ENCODE measurements at regions not wholly inside any gene's neighbourhood (a gene's known extent, or its start where the extent isn't known, plus 50 kb on each side); places are given as distances from the start of the nearest gene placed in this dataset.

DNA sequence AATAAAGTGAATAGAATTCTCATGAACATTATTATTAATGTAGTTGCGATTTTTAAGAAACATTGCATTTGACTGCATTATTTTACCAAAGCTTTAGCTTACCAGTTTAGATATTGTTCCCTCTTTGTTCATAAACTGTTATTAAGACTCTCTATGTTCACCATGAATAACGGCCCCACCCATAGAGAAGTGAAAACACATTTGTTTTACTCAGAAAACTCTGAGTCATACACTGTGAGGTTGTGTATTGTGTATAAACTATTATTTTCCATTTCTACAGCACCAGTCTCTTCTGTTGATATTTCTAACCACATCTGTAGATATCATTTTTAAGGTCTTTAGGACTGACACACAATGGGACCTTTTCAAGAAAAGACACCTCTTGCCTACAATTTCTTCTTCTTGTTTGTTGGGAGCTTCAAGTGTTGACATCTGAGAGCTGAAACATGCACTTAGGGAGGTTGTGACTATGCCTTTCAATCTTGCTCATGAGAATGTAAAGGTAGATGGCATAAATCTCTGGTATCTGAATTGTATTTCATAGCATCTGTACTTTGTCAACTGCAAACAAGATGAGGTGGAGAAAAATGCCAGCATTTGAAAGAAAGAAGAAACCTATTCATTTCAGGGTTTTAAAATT lies 252.9 kb upstream of the CDH8 start:
- no peak for DNase-seq (ENCODE audit: low spot score)
- Histone ChIP-seq H3K36me3 (no peaks in the 10 kb centered on the region), H3K9me3 (no peaks in the 10 kb centered on the region), H3K27me3 (replicated peaks; ENCODE audit: insufficient read depth) (no peaks in the 10 kb centered on the region), H3K4me1 (replicated peaks) (no peaks in the 10 kb centered on the region), H3K4me3 (no peak overlapping the region), H3K27ac (no peak overlapping the region)
- intact Hi-C loops (cut with DNase I), result no loop called here
- 86% methylated on average over 2 of the region's 2 CpGs for WGBS
- TF ChIP-seq, protein P1, sequence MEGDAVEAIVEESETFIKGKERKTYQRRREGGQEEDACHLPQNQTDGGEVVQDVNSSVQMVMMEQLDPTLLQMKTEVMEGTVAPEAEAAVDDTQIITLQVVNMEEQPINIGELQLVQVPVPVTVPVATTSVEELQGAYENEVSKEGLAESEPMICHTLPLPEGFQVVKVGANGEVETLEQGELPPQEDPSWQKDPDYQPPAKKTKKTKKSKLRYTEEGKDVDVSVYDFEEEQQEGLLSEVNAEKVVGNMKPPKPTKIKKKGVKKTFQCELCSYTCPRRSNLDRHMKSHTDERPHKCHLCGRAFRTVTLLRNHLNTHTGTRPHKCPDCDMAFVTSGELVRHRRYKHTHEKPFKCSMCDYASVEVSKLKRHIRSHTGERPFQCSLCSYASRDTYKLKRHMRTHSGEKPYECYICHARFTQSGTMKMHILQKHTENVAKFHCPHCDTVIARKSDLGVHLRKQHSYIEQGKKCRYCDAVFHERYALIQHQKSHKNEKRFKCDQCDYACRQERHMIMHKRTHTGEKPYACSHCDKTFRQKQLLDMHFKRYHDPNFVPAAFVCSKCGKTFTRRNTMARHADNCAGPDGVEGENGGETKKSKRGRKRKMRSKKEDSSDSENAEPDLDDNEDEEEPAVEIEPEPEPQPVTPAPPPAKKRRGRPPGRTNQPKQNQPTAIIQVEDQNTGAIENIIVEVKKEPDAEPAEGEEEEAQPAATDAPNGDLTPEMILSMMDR (IDR thresholded peaks at IDR 0.05), result no peak
- TF ChIP-seq POLR2A (IDR thresholded peaks at IDR 0.05) (no peak), POLR2AphosphoS5 (IDR thresholded peaks at IDR 0.05) (no peak)

DNA sequence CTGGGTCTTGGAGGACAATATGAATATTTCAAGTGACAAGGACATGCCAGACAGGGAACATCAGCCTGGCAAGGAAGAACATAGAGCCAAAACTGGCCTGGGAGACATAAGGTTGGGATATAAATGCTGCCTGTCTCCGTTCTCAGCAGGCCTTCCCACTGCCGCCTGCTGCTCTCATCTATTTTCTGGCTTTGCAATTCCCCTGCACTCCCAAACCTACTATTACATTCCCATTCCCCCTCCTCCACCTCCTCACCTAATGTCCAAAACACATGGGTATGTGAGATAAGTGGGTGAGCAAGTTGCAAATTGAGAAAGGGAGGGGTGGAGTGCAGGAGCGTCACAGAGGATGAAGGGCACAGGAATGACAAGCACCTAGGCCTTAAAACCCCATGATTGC lies 244.3 kb upstream of the CDH8 start:
- Histone ChIP-seq H3K27me3 (replicated peaks; ENCODE audit: insufficient read depth) (no peaks in the 10 kb centered on the region), H3K4me3 (no peak overlapping the region), H3K27ac (no peak overlapping the region), H3K9me3 (no peaks in the 10 kb centered on the region), H3K36me3 (no peaks in the 10 kb centered on the region), H3K4me1 (replicated peaks) (no peaks in the 10 kb centered on the region)
- TF ChIP-seq POLR2AphosphoS5 (IDR thresholded peaks at IDR 0.05), result no peak
- no peak for TF ChIP-seq POLR2A (IDR thresholded peaks at IDR 0.05)
- TF ChIP-seq, protein P1 (IDR thresholded peaks at IDR 0.05), result no peak
- intact Hi-C loops (cut with DNase I), result no loop called here
- WGBS, result 61% methylated on average over 3 of the region's 3 CpGs
- no peak for DNase-seq (ENCODE audit: low spot score)

DNA sequence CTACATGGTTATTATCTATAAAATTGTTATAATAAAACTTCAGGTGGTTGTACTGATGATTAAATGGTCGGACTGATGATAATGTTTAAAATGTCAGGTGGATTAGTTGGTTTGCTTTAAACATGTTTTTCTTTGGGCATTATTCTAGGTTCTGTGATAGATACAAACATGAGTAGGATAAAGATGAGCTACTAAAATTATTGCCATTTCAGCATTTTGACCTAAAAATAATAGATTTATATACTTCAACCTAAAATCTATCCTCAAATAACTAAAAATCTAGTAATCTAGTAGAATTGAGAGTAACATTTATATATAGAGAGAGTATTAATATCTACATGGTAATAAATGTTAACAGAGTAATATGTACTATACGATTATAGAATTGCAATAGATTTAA lies 241.7 kb upstream of the CDH8 start:
- no peaks in the 10 kb centered on the region for H3K27me3 ChIP-seq (replicated peaks; ENCODE audit: insufficient read depth)
- no peak for TF ChIP-seq POLR2A (IDR thresholded peaks at IDR 0.05)
- TF ChIP-seq, protein P1 (IDR thresholded peaks at IDR 0.05), result no peak
- WGBS, result 82% methylated on average over 2 of the region's 2 CpGs
- H3K27ac ChIP-seq, result no peak overlapping the region
- H3K36me3 ChIP-seq, result no peaks in the 10 kb centered on the region
- intact Hi-C loops (cut with DNase I), result no loop called here
- H3K4me1 ChIP-seq (replicated peaks), result no peaks in the 10 kb centered on the region
- H3K4me3 ChIP-seq, result no peak overlapping the region
- DNase-seq (ENCODE audit: low spot score), result no peak
- no peaks in the 10 kb centered on the region for H3K9me3 ChIP-seq

DNA sequence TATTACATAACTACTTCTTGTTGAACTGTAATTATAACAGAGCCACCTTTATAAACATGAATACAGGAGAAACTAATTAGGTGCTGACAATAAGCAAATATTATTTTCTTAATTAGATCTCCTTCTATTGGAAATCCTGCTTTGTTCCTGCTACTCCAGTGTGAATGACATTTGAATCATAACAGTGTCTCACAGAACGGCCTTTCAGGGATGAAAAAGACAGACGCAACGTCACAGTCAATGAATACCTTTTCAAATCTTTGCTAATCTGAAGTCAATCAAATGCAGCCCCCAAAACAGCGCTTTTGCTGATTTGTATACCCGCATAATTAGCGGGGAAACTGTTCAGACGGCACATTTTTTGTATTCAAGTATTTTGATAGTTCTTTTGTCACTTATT lies 240.4 kb upstream of the CDH8 start:
- 87% methylated on average over 7 of the region's 7 CpGs for WGBS
- TF ChIP-seq POLR2AphosphoS5 (IDR thresholded peaks at IDR 0.05) (no peak), POLR2A (IDR thresholded peaks at IDR 0.05) (no peak)
- TF ChIP-seq, protein P1 (IDR thresholded peaks at IDR 0.05), result no peak
- intact Hi-C loops (cut with DNase I), result no loop called here
- no peaks in the 10 kb centered on the region for H3K4me1 ChIP-seq (replicated peaks)
- H3K36me3 ChIP-seq, result no peaks in the 10 kb centered on the region
- H3K27ac ChIP-seq, result no peak overlapping the region
- H3K9me3 ChIP-seq, result no peaks in the 10 kb centered on the region
- no peaks in the 10 kb centered on the region for H3K27me3 ChIP-seq (replicated peaks; ENCODE audit: insufficient read depth)
- no peak for DNase-seq (ENCODE audit: low spot score)
- no peak overlapping the region for H3K4me3 ChIP-seq

DNA sequence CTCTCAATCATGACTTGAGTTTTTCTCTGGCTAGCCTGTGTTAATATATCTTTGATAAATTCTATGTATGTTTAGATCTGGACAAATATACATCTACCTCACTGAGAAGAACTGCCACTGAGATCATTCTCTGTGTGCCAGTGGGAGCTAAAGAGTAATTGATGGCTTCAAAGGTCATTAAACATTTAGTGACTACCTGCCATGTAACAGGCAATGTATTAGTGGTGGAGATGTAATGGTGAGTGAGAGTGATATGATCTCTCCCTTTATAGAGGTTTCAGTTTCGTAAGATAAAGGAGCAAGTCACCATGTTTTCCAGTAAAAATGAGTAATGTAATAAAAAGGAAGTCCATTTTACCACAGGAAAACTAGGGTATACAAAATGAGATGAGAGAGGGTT lies 235.8 kb upstream of the CDH8 start:
- no peaks in the 10 kb centered on the region for H3K36me3 ChIP-seq
- 48% methylated on average over 1 of the region's 1 CpG for WGBS
- H3K27me3 ChIP-seq (replicated peaks; ENCODE audit: insufficient read depth), result no peaks in the 10 kb centered on the region
- no peak overlapping the region for H3K4me3 ChIP-seq
- no peak for DNase-seq (ENCODE audit: low spot score)
- intact Hi-C loops (cut with DNase I), result no loop called here
- no peak overlapping the region for H3K27ac ChIP-seq
- H3K4me1 ChIP-seq (replicated peaks), result no peaks in the 10 kb centered on the region
- TF ChIP-seq, protein P1 (IDR thresholded peaks at IDR 0.05), result no peak
- TF ChIP-seq POLR2A (IDR thresholded peaks at IDR 0.05), result no peak
- no peak for TF ChIP-seq POLR2AphosphoS5 (IDR thresholded peaks at IDR 0.05)
- H3K9me3 ChIP-seq, result no peaks in the 10 kb centered on the region

All from prostate gland (tissue), 2 donors.